IMR-90 (cell line): ENCODE measurements at regions not wholly inside any gene's neighbourhood (a gene's known extent, or its start where the extent isn't known, plus 50 kb on each side); places are given as distances from the start of the nearest gene placed in this dataset.

Source experiments
- ATAC-seq: fragments of 200-7000 bp; cut with Tn5 transposase; 2 replicates; pipeline ENCODE4 v1.9.1; 2020; ENCODE audit warnings: low read depth, mild to moderate bottlenecking, moderate library complexity
- BruUV-seq: library from RNA; stranded (reverse); fragments of 400-500 nt; replicated peaks from 2 replicates; lab custom pipeline; 2021; lab: Mats Ljungman, UMichigan
- CTCF ChIA-PET: fragments of 300-600 bp; formaldehyde crosslinking; extraction: SDS; loops from one replicate; lab custom pipeline; 2021; ENCODE audit warnings: antibody characterized with exemption; lab: Yijun Ruan, JAX
- POLR2A ChIA-PET: fragments of 300-600 bp; sonication (Branson Sonifier 250); formaldehyde crosslinking; loops from one replicate; lab custom pipeline; 2022; ENCODE audit warnings: antibody characterized with exemption; ENCODE audit not compliant: unreplicated experiment; lab: Charles Lee
- DNase-seq: peaks from one replicate; pipeline ENCODE4 v3.0.0; 2013
- H2AFZ ChIP-seq: replicated peaks from 2 replicates; pipeline ENCODE3; 2013; ENCODE audit warnings: low read length, mild to moderate bottlenecking; ENCODE audit not compliant: poor library complexity
- H2AK5ac ChIP-seq: 2 replicates; pipeline ENCODE4 v1.6.1; 2013; ENCODE audit warnings: low read depth, low read length, inconsistent platforms
- H2AK9ac ChIP-seq: replicated peaks from 2 replicates; pipeline ENCODE3; 2013; ENCODE audit warnings: mild to moderate bottlenecking, low read depth, low read length, moderate library complexity; ENCODE audit not compliant: poor library complexity
- H2BK120ac ChIP-seq: 2 replicates; pipeline ENCODE4 v1.6.1; 2013; ENCODE audit warnings: low read depth, low read length, inconsistent platforms
- H2BK15ac ChIP-seq: 3 replicates; pipeline ENCODE4 v1.6.1; 2013; ENCODE audit warnings: low read depth, low read length, inconsistent platforms
- H2BK20ac ChIP-seq: 2 replicates; pipeline ENCODE4 v1.6.1; 2013; ENCODE audit warnings: low read depth, mild to moderate bottlenecking, inconsistent platforms, low read length, moderate library complexity
- H2BK5ac ChIP-seq: 2 replicates; pipeline ENCODE4 v1.6.1; 2013; ENCODE audit warnings: mild to moderate bottlenecking, low read depth, low read length, inconsistent platforms; ENCODE audit not compliant: poor library complexity, severe bottlenecking
- H3K14ac ChIP-seq: replicated peaks from 2 replicates; pipeline ENCODE4 v1.6.1; 2013; ENCODE audit warnings: low read depth, low read length, inconsistent platforms
- H3K18ac ChIP-seq: 2 replicates; pipeline ENCODE4 v1.6.1; 2013; ENCODE audit warnings: low read depth, low read length, control low read depth
- H3K23ac ChIP-seq: 2 replicates; pipeline ENCODE4 v1.6.1; 2013; ENCODE audit warnings: low read depth, low read length, inconsistent platforms
- H3K27ac ChIP-seq: 2 replicates; pipeline ENCODE4 v1.5.1; 2013; ENCODE audit warnings: mild to moderate bottlenecking, control low read depth, low read length; ENCODE audit not compliant: insufficient read depth
- H3K27me3 ChIP-seq: 2 replicates; pipeline ENCODE4 v1.6.1; 2013; ENCODE audit warnings: low read length; ENCODE audit not compliant: control insufficient read depth, insufficient read depth
- H3K36me3 ChIP-seq: 2 replicates; pipeline ENCODE4 v1.6.1; 2013; ENCODE audit warnings: low read length, mixed read lengths; ENCODE audit not compliant: control insufficient read depth, insufficient read depth
- H3K4ac ChIP-seq: 2 replicates; pipeline ENCODE4 v1.6.1; 2013; ENCODE audit warnings: low read depth, low read length, inconsistent platforms
- H3K4me1 ChIP-seq: 2 replicates; pipeline ENCODE4 v1.6.1; 2013; ENCODE audit warnings: low read length, mixed read lengths; ENCODE audit not compliant: control insufficient read depth, insufficient read depth
- H3K4me2 ChIP-seq: 2 replicates; pipeline ENCODE4 v1.6.1; 2013; ENCODE audit warnings: low read depth, mild to moderate bottlenecking, control low read depth, low read length, moderate library complexity
- H3K4me3 ChIP-seq: 2 replicates; pipeline ENCODE4 v1.5.1; 2013; ENCODE audit warnings: low read depth, mild to moderate bottlenecking, control low read depth, low read length, moderate library complexity; ENCODE audit not compliant: insufficient read depth
- H3K56ac ChIP-seq: 2 replicates; pipeline ENCODE4 v1.6.1; 2013; ENCODE audit warnings: low read length, inconsistent platforms; ENCODE audit not compliant: insufficient read depth; ENCODE audit errors: extremely low read depth
- H3K79me1 ChIP-seq, 2 experiments: 2 replicates each; pipeline ENCODE4 v1.6.1; 2013; ENCODE audit warnings: low read length in 2 of 2, inconsistent platforms in 1 of 2, low read depth in 1 of 2
- H3K9ac ChIP-seq: 2 replicates; pipeline ENCODE4 v1.6.1; 2013; ENCODE audit warnings: low read depth, low read length, control low read depth
- H3K9me1 ChIP-seq: 2 replicates; pipeline ENCODE4 v1.6.1; 2013; ENCODE audit warnings: low read length, inconsistent platforms; ENCODE audit not compliant: insufficient read depth
- H3K9me3 ChIP-seq: 2 replicates; pipeline ENCODE4 v1.6.1; 2013; ENCODE audit warnings: low read length; ENCODE audit not compliant: control insufficient read depth, insufficient read depth
- H4K20me1 ChIP-seq: 2 replicates; pipeline ENCODE4 v1.6.1; 2013; ENCODE audit warnings: low read length, inconsistent platforms; ENCODE audit not compliant: insufficient read depth
- H4K5ac ChIP-seq: 2 replicates; pipeline ENCODE4 v1.6.1; 2013; ENCODE audit warnings: mild to moderate bottlenecking, low read depth, low read length, control low read depth
- H4K8ac ChIP-seq, 2 experiments: 2 replicates each; pipeline ENCODE4 v1.6.1; 2013; ENCODE audit warnings: low read depth in 2 of 2, low read length in 2 of 2, control low read depth in 1 of 2, inconsistent platforms in 1 of 2
- H4K91ac ChIP-seq: 2 replicates; pipeline ENCODE4 v1.6.1; 2013; ENCODE audit warnings: low read depth, low read length, inconsistent platforms; ENCODE audit not compliant: insufficient read depth
- BHLHE40 ChIP-seq: fragments of 150-350 bp; IDR thresholded peaks from 2 replicates; pipeline ENCODE4 v1.6.1; 2016; ENCODE audit warnings: mild to moderate bottlenecking, low read depth, low read length
- ELK1 ChIP-seq: fragments of 150-350 bp; IDR thresholded peaks from 2 replicates; pipeline ENCODE4 v1.6.1; 2016; ENCODE audit warnings: low read depth, mild to moderate bottlenecking, low read length, moderate library complexity, borderline replicate concordance
- MAFK ChIP-seq: IDR thresholded peaks from 2 replicates; pipeline ENCODE4 v1.6.1; 2012; ENCODE audit warnings: low read depth, low read length, improper control_type of control experiment
- POLR2A ChIP-seq: IDR thresholded peaks from 2 replicates; pipeline ENCODE4 v1.6.1; 2012; ENCODE audit warnings: mild to moderate bottlenecking, low read depth, low read length
- WGBS, 2 experiments: methylation state at CpG; one replicate each; pipeline versions ENCODE4 v1.1.5 to v1.1.7; 2013; ENCODE audit warnings: missing lambda C conversion rate in 2 of 2; ENCODE audit not compliant: insufficient read length in 1 of 2; ENCODE audit errors: extremely low coverage in 2 of 2; 5-methylcytosine and 5-hydroxymethylcytosine counted together
- dilution Hi-C: fragments of 300-500 bp; cut with HindIII; formaldehyde crosslinking; loops from one replicate; pipeline ENCODE4 v1.14.3; 2018; ENCODE audit warnings: low sequenced_read_pairs; ENCODE audit not compliant: unreplicated experiment
- in situ Hi-C: fragments of 300-500 bp; cut with MboI; formaldehyde crosslinking; loops from 3 replicates; pipeline ENCODE4 v1.14.3; 2019; ENCODE audit warnings: low sequenced_read_pairs, inconsistent platforms, mixed read lengths
- intact Hi-C: fragments of 100-400 bp; cut with micrococcal nuclease; formaldehyde crosslinking; loops from 2 replicates; pipeline ENCODE4 v1.10.0; 2022

GRCh38 chr1:11395616-11396015, 83.3 kb upstream of the DISP3 start:
- no peak overlapping the region for H3K14ac ChIP-seq
- H2BK20ac ChIP-seq, result no peak overlapping the region
- dilution Hi-C loops (no loop called here), intact Hi-C loops (no loop called here), in situ Hi-C loops (no loop called here)
- H3K9ac ChIP-seq, result no peak overlapping the region
- ChIA-PET CTCF (no interaction called here), POLR2A (no interaction called here)
- 80% methylated on average over 3 of the region's 9 CpGs; no CpG with 5 or more reads in 1 of the 2 experiments for WGBS, 2 experiments
- no peak overlapping the region for H4K5ac ChIP-seq
- no peak overlapping the region for H3K4me3 ChIP-seq
- H2BK5ac ChIP-seq, result no peak overlapping the region
- H4K91ac ChIP-seq, result no peak overlapping the region
- no peak overlapping the region for H3K27ac ChIP-seq
- no peak overlapping the region for H2BK120ac ChIP-seq
- TF ChIP-seq POLR2A (no peak), MAFK (no peak), ELK1 (no peak), BHLHE40 (no peak)
- peaks cover 14% of the 10 kb centered on the region; the same call in 1 of the 2 replicates for H3K27me3 ChIP-seq
- no peak overlapping the region for H3K23ac ChIP-seq
- H3K4me1 ChIP-seq, result no peaks in the 10 kb centered on the region
- no peaks in the 10 kb centered on the region for H3K9me1 ChIP-seq
- H3K36me3 ChIP-seq, result no peaks in the 10 kb centered on the region
- H3K56ac ChIP-seq, result no peak overlapping the region
- H2AK5ac ChIP-seq, result no peak overlapping the region
- no peak for ATAC-seq
- no peaks in the 10 kb centered on the region for H4K20me1 ChIP-seq
- no peak overlapping the region for H2BK15ac ChIP-seq
- H2AFZ ChIP-seq, result peak overlapping the region; percentile 5
- H3K18ac ChIP-seq, result no peak overlapping the region
- no peak for DNase-seq
- no peak overlapping the region for H3K4me2 ChIP-seq
- H3K79me1 ChIP-seq, result no peaks in the 10 kb centered on the region
- H3K4ac ChIP-seq, result no peak overlapping the region
- no peak overlapping the region for H2AK9ac ChIP-seq
- H4K8ac ChIP-seq, result no peak overlapping the region
- H3K9me3 ChIP-seq, result no peaks in the 10 kb centered on the region
- no TSS peak for BruUV-seq
